Activated B cell treated with CpG ODN at 0.5 μM for 24 hours (primary cell): ENCODE measurements at regions not wholly inside any gene's neighbourhood (a gene's known extent, or its start where the extent isn't known, plus 50 kb on each side); places are given as distances from the start of the nearest gene placed in this dataset.

Experiments used
- ATAC-seq: fragments of 200-7000 bp; cut with Tn5 transposase; one replicate; pipeline ENCODE4 v1.10.0; 2021; ENCODE audit warnings: low read depth, mild to moderate bottlenecking, moderate library complexity
- CTCF ChIA-PET: fragments of 350-600 bp; sonication (Branson Sonifier 250); formaldehyde crosslinking; loops from one replicate; lab custom pipeline; 2021; ENCODE audit warnings: antibody characterized with exemption; lab: Charles Lee
- POLR2A ChIA-PET: fragments of 350-600 bp; sonication (Branson Sonifier 250); formaldehyde crosslinking; loops from one replicate; lab custom pipeline; 2021; ENCODE audit warnings: antibody characterized with exemption; lab: Charles Lee
- DNase-seq: peaks from one replicate; pipeline ENCODE4 v3.0.0; 2022
- H3K27ac Mint-ChIP-seq: one replicate; pipeline ENCODE4 v1.8.0; 2020; ENCODE audit warnings: mixed read lengths
- H3K27me3 Mint-ChIP-seq: one replicate; pipeline ENCODE4 v1.8.0; 2021; ENCODE audit warnings: mixed read lengths
- H3K36me3 Mint-ChIP-seq: one replicate; pipeline ENCODE4 v1.8.0; 2021; ENCODE audit warnings: low read depth, mixed read lengths
- H3K4me1 Mint-ChIP-seq: one replicate; pipeline ENCODE4 v1.8.0; 2021; ENCODE audit warnings: mixed read lengths
- H3K4me3 Mint-ChIP-seq: one replicate; pipeline ENCODE4 v1.8.0; 2020; ENCODE audit warnings: mild to moderate bottlenecking, mixed read lengths
- H3K9me3 Mint-ChIP-seq: one replicate; pipeline ENCODE4 v1.8.0; 2020; ENCODE audit warnings: mixed read lengths
- CTCF ChIP-seq: fragments of 200-600 bp; IDR thresholded peaks from one replicate; pipeline ENCODE4 v1.8.0; 2022; ENCODE audit warnings: antibody characterized with exemption, mild to moderate bottlenecking
- intact Hi-C: fragments of 100-400 bp; cut with micrococcal nuclease; formaldehyde crosslinking; loops from one replicate; pipeline ENCODE4 v1.15.1; 2024

GRCh38 chr13:37306778-37307544 is 201.5 kb upstream of the CSNK1A1L start:
- intact Hi-C loops, result no loop called here
- ChIA-PET CTCF (no interaction called here), POLR2A (no interaction called here)
- Mint-ChIP-seq H3K4me1 (no peaks in the 10 kb centered on the region), H3K27ac (no peak overlapping the region), H3K4me3 (no peak overlapping the region), H3K9me3 (no peaks in the 10 kb centered on the region), H3K36me3 (no peaks in the 10 kb centered on the region), H3K27me3 (no peaks in the 10 kb centered on the region)
- DNase-seq (no peak), ATAC-seq (no peak)
- TF ChIP-seq CTCF, result no peak

- intact Hi-C loops, result no loop called here
- ChIA-PET CTCF (no interaction called here), POLR2A (no interaction called here)
- no peak for TF ChIP-seq CTCF
- no peak for DNase-seq
- no peak overlapping the region for H3K27ac Mint-ChIP-seq
- H3K4me3 Mint-ChIP-seq, result no peak overlapping the region
- no peaks in the 10 kb centered on the region for H3K27me3 Mint-ChIP-seq
- ATAC-seq, result no peak
- no peaks in the 10 kb centered on the region for H3K4me1 Mint-ChIP-seq
- peaks cover 4% of the 10 kb centered on the region for H3K9me3 Mint-ChIP-seq
- H3K36me3 Mint-ChIP-seq, result no peaks in the 10 kb centered on the region
Observed at GRCh38 chr13:37303606-37304005, 198.1 kb upstream of the CSNK1A1L start.

- no peak for DNase-seq
- no peak for ATAC-seq
- no peak for TF ChIP-seq CTCF
- intact Hi-C loops, result no loop called here
- H3K4me1 Mint-ChIP-seq, result no peaks in the 10 kb centered on the region
- ChIA-PET POLR2A (no interaction called here), CTCF (no interaction called here)
- H3K9me3 Mint-ChIP-seq, result peaks cover 6% of the 10 kb centered on the region
- H3K4me3 Mint-ChIP-seq, result no peak overlapping the region
- no peaks in the 10 kb centered on the region for H3K36me3 Mint-ChIP-seq
- H3K27me3 Mint-ChIP-seq, result no peaks in the 10 kb centered on the region
- H3K27ac Mint-ChIP-seq, result no peak overlapping the region
Observed at GRCh38 chr13:37302686-37303085, 197.2 kb upstream of the CSNK1A1L start.

DNA sequence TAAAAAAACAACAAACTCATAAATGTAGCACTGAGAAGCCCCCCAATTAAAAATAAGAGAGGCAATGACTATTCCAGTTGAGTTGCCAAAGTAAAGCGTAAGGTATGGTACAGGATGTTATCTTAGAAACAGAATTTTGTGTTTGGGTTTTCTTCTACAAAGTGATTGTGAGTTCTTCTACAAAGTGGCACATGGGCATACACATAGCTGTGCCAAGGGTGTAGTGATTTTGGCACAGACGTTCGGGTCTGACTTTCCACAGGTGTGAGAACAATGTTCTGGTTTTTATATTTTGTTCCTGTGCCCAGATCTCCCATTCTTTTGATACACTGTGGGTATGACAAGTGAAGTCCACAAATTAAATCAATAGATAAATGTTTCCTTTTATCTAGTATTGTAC is 190.1 kb upstream of the CSNK1A1L start:
- intact Hi-C loops, result no loop called here
- Mint-ChIP-seq H3K27ac (no peak overlapping the region), H3K36me3 (no peaks in the 10 kb centered on the region), H3K4me3 (no peak overlapping the region), H3K27me3 (no peaks in the 10 kb centered on the region), H3K4me1 (no peaks in the 10 kb centered on the region), H3K9me3 (peaks cover 6% of the 10 kb centered on the region)
- no peak for TF ChIP-seq CTCF
- ChIA-PET CTCF (no interaction called here), POLR2A (no interaction called here)
- DNase-seq, result no peak
- no peak for ATAC-seq

DNA sequence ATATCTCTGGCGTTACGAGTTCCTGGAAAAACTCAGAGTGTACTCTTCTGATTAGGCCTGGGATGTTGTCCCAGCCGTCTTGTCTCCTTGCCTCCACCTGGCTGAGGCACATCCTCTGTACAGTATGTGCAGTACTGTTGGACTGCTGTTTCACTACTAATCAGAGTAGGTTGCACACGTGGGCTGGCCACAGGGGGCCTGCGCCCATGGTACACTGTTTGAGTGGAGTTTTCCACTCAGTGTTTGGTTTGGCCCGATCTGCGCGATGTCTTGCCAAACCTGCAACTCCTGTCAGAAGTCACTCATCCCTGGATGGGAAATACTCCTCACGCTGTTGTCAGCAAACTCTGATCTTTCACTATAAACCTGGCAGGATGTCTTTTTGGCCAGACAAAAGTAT is 189.6 kb upstream of the CSNK1A1L start:
- Mint-ChIP-seq H3K4me3 (no peak overlapping the region), H3K27ac (no peak overlapping the region), H3K36me3 (no peaks in the 10 kb centered on the region), H3K9me3 (peaks cover 6% of the 10 kb centered on the region), H3K27me3 (no peaks in the 10 kb centered on the region), H3K4me1 (no peaks in the 10 kb centered on the region)
- DNase-seq (no peak), ATAC-seq (no peak)
- TF ChIP-seq CTCF, result no peak
- intact Hi-C loops, result no loop called here
- CTCF ChIA-PET, result no interaction called here
- POLR2A ChIA-PET, result no interaction called here
